Adrenal gland (tissue), 5 donors: ENCODE measurements at regions not wholly inside any gene's neighbourhood (a gene's known extent, or its start where the extent isn't known, plus 50 kb on each side); places are given as distances from the start of the nearest gene placed in this dataset.

Experiments used
- POLR2A ChIP-seq, 2 donors: fragments of 450-650 bp; IDR thresholded peaks; one replicate each; pipeline ENCODE4 v1.6.1; 2017; ENCODE audit warnings: antibody characterized with exemption in 2 of 2, mild to moderate bottlenecking in 2 of 2, moderate library complexity in 1 of 2
- TF ChIP-seq, protein P1 (sequence below), 6 experiments: fragments of 450-650 bp in 4 of 6; fragments of 200-600 bp in 2 of 6; sonication (generic) in 1 of 6; IDR thresholded peaks; 1 replicate in 5 of 6; 2 replicates in 1 of 6; pipeline versions ENCODE4 v1.5.1 to v1.8.0; 2016 to 2021; ENCODE audit warnings: antibody characterized with exemption in 6 of 6, mild to moderate bottlenecking in 2 of 6, moderate library complexity in 1 of 6
- donor health status: DM: no; HTN: no; CAD: no.

DNA sequence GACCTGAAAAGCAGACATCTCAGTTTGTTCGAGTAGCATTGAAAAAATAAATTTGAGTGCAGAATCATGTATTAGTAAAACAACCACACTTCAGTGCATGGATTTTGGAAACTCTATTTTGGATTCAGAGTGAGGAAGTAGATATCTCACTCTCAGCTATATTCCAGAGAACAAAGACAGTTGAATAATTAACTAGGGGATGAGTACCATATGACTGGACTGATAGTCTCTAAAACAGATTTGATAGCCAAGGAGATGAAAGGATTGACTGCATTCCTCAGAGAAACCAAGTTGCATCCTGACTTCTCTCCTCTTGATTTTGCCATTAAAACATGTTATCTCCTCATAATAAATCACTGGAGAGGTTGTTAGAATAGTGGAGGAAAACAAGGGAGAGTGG lies 268.4 kb upstream of the SP4 start:
- TF ChIP-seq, protein P1, sequence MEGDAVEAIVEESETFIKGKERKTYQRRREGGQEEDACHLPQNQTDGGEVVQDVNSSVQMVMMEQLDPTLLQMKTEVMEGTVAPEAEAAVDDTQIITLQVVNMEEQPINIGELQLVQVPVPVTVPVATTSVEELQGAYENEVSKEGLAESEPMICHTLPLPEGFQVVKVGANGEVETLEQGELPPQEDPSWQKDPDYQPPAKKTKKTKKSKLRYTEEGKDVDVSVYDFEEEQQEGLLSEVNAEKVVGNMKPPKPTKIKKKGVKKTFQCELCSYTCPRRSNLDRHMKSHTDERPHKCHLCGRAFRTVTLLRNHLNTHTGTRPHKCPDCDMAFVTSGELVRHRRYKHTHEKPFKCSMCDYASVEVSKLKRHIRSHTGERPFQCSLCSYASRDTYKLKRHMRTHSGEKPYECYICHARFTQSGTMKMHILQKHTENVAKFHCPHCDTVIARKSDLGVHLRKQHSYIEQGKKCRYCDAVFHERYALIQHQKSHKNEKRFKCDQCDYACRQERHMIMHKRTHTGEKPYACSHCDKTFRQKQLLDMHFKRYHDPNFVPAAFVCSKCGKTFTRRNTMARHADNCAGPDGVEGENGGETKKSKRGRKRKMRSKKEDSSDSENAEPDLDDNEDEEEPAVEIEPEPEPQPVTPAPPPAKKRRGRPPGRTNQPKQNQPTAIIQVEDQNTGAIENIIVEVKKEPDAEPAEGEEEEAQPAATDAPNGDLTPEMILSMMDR (IDR thresholded peaks at IDR 0.05), result no peak
- TF ChIP-seq POLR2A (IDR thresholded peaks at IDR 0.05), result no peak
